Eye (tissue), 1 donor: ENCODE measurements at regions not wholly inside any gene's neighbourhood (a gene's known extent, or its start where the extent isn't known, plus 50 kb on each side); places are given as distances from the start of the nearest gene placed in this dataset.
A peak's percentile ranks its signal among the peaks of the same experiment; 100 is the strongest.

Source experiments
- DNase-seq: peaks from one replicate; pipeline ENCODE4 v3.0.0-alpha.2; 2015

DNA sequence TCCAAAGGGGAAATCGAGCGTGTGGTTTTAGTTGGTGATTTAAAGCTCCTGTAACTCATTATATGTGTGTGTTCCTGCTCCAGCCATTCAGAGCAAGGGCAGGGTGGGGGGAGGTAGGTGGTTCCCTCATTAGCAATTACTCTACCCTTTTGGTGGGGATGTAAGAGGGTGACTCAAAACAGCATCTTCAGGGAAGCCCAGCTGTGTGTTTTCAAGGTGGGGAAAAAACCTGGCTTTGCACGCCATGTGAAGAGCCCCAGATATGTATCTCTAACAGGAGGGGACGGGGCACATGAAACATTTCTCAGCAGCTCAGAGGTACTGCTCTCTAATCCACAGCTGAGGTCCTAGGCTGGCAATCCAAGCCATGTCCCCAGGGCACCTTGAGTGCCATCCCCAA is 241.3 kb upstream of the ZFHX3 start:
- peak; percentile 76 for DNase-seq

DNA sequence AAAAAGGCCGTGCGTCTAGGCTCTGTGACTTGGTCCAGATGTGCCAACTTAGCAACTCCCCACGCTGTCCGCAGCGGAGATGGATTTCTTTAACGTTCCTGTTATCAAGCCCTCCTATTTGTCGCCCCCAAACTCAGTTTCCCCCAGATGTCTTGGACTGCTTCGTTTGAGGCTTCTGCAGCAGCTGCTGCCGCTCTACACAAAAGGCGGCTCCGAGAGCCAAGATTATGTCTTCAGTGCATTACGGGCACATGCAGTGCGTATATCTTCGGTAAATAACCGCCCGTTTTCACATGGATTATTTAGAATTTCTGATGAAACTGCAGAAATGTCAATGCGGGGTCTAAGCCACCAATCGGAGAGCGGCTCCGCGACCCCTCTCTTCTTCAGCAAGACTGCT is 240.6 kb upstream of the ZFHX3 start:
- peak; percentile 41 for DNase-seq

DNA sequence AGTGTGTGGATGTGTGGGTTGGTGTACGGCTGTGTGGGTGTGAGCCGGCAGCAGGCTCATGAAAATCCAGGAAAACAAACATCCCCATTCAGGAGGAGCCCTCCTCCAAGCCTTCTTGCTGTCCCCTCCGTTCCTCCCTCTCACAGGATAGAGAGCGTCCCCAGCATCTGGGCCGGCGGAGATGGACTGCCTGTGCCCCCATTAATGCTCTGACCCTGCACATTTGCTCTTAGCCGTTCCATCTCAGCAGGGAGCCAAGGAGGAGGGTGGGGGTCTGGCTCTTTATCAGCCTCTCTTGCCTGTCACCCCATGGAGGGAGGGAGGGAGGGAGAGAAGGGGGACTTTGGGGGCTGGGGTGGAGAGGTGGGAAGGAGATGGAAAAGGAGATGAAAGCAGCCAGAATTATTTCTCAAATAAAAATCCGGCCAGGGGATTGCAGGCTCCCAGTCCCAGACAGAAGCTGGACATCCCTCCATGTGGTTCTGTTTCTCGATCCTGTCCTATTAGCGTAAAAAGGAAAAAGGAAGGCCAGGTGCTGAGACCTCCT is 240.0 kb upstream of the ZFHX3 start:
- DNase-seq = peak; percentile 73

DNA sequence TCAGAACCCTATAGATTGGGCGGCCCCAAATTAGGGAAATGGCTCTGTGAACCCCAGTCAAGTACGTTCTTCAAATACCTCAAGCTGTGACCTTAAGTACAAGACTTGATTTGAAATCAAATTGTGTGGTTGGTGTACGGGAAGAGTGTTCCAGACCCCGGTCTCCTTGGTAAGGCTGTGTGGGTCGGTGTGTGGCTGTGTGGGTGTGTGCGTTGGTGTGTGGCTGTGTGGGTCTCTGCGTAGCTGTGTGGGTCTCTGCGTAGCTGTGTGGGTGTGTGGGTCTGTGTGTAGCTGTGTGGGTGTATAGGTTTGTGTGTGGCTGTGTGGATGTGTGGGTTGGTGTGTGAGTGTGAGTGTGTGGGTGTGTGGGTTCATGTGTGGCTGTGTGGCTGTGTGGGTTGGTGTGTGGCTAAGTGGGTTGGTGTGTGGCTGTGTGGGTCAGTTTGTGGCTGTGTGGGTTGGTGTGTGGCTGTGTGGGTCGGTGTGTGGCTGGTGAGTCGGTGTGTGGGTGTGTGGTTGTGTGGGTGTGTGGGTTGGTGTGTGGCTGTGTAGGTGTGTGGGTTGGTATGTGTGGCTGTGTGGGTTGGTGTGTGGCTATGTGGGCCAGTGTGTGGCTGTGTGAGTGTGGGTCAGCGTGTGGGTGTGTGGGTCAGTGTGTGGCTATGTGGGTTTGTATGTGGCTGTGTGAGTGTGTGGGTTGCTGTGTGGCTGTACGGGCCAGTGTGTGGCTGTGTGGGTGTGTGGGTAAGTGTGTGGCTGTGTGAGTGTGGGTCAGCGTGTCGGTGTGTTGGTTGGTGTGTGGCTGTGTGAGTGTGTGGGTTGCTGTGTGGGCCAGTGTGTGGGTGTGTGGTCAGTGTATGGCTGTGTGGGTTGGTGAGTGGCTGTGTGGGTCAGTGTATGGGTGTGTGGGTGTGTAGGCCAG is 238.7 kb upstream of the ZFHX3 start:
- DNase-seq = no peak

GRCh38 chr16:73285436-73286201 is 237.7 kb upstream of the ZFHX3 start:
- peak; percentile 74 for DNase-seq

GRCh38 chr16:73280388-73280787 is 232.5 kb upstream of the ZFHX3 start:
- no peak for DNase-seq

DNA sequence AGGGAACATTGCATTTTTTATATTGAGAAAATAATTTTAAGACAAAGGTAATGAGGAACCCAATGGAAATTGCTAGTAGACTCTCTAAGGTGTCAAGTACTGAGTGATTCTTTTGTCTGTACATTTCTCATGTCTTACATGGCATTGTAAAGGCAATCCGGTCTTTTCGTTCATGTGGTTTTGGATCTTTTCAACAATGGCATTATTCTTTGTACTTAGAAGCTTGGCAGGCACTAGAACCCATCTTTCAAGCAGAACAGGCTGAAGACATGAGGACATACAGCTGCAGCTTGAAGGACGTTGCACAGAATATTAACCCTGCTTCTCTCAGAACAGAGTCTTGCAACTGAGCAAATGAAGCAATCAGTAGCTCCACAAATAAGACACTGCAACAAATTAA is 231.5 kb upstream of the ZFHX3 start:
- DNase-seq = no peak

GRCh38 chr16:73277071-73277470 is 229.1 kb upstream of the ZFHX3 start:
- DNase-seq = no peak

DNA sequence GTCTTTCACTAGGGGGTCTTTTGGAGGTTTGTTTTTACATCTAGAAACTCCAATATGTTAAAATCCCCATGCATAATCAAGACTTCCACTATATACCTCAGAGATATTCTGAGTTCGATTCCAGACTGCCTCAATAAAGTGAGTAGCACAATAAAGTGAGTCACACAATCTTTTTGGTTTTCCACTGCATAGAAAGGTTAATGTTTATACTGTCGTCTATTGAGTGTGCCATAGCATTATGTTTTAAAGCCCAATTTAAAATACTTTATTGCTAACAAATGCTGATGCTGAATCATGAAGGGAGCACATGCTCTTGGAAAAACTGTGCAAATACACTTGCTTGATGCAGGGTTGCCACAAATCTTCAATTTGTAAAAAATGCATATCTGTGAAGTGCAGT is 227.5 kb upstream of the ZFHX3 start:
- DNase-seq = no peak

- DNase-seq = no peak
These were observed 227.1 kb upstream of the ZFHX3 start for GRCh38 chr16:73275024-73275423.

DNA sequence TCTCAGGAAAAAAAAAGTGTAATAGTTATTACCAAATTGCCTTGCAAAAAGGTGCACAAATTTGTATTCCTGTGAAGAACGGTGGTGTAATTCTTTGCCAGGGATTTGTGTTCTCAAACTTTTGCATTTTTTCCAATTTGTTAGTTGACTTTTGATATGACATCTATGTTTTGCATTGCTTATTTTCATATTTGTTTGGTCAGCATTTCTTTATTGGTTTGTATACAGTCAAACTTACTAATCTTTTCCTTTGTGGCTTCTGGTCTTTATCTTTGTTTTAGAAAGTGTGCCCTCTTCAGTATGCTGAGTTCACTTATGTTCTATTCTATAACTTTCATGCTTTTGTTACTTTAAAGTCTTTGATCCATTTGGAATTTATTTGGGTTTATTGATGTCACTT is 226.2 kb upstream of the ZFHX3 start:
- no peak for DNase-seq

DNA sequence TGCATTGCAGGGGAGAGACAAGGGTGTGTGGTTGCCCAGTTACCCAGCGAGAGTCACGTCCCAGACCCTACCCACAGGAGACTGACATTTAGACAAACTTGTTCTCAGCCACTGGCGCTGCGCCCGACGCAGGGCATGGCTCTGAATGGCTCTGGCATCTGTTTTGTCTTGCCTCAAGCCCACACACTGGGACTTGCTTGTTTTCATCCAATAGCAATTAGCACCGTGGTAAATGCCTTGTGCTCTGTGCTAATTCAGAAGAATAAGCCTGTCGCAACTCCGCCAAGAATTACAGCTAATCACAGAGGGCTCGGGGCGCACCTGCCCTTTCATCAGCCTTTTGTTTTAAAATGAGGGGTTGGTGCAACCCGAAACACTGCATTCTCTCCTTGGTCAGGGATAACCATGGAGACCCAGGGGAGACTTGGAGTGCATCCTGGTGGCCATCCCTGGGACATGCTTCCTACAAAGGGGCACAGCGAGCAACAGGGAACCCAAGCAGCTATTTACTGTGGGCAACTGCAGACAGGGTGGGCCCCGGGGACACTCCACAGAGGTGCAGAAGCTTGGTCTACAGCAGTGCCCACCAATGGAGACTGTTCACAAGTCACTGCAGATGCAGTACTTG is 220.6 kb upstream of the ZFHX3 start:
- peak; percentile 60 for DNase-seq

DNA sequence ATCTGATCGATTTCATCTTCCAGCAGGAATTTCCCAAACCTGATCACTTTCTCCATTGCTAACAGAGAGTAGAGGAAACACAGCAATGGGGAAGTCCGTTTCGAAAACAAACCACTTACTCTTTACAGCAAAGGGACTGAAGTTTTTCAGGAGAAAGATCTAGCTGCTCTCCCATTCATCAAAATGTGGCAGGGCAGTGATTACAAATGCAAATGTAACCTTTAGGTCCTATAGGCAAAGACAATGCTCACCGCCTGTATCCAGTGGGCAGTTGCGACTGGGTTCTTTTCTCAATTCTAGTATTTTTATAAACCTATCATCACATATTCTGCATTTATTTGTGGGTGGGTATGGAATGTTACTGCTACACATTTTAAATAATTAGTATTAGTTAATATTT is 218.0 kb upstream of the ZFHX3 start:
- no peak for DNase-seq

DNA sequence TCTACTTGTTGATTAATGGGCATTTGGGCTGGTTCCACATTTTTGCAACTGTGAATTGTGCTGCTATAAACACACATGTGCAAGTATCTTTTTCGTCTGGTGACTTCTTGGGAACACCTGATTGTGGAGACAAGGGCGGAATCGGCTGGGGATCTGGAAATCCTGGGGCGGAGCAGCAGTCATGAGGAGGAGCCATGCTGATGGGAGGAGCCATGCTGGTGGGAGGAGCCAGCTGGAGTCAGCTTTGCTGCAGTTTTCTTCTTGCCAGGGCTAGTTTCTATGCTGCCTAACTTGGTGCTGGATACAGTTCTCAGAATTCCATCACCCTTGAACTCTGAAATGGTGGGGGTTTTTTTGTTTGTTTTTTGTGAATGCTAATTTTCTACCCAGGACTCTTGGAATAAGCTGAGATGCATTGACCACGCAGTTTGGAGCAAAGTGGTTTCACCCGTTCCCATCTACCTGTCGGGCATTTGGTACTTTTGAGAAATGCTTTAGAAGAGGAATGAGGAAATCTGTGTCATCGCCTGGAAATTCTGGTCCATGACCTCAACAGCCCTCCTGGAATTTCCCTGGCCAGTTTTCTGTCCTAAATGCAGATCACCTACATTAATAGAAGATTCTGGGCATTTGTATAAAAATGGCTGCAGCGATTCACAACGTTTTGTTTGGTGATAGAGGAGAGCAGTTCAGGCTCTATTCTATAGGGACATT is 217.4 kb upstream of the ZFHX3 start:
- no peak for DNase-seq

GRCh38 chr16:73262931-73263330 is 215.0 kb upstream of the ZFHX3 start:
- DNase-seq = no peak

- DNase-seq = no peak
These were observed 207.1 kb upstream of the ZFHX3 start for GRCh38 chr16:73255031-73255430.

DNA sequence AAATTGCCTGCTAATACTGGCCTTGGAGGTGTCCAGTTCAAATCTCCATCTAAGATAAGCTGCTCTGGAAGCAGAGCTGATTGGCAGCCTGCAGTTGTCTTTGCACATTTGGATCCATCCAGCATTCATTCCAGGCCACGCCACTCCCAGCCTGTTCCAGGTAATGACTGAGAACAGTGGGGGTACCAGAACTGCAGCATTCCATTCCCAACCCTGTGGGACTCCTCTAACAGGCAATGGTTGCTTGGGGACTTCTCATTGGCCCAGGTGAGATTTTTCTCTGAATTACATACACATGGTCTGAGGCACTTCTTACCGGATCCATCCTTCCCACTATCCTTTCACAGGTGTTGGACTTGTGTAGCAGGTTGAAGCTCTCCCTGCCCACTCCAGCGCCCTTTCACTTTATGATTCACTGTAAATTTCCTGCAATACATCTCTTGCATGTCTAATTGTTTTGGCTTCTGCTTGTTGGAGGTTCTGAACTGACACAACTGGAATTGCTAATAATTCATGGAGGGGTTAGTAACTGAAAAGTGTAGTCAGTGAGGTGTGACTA is 206.1 kb upstream of the ZFHX3 start:
- no peak for DNase-seq

GRCh38 chr16:73252446-73252845 is 204.5 kb upstream of the ZFHX3 start:
- no peak for DNase-seq

DNA sequence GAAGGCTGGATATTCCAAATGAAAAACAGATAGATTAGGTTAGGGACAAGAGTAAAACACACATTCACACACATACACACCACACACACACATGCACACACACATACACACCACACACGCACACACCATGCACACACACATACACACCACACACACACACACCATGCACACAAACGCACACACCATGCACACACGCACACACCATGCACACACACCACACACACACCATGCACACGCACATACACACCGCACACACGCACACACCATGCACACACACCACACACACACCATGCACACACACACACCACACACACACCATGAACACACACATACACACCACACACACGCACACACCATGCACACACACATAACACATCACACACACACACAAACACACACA is 203.7 kb upstream of the ZFHX3 start:
- no peak for DNase-seq

- DNase-seq = no peak
These were observed 200.4 kb upstream of the ZFHX3 start for GRCh38 chr16:73248316-73248715.

DNA sequence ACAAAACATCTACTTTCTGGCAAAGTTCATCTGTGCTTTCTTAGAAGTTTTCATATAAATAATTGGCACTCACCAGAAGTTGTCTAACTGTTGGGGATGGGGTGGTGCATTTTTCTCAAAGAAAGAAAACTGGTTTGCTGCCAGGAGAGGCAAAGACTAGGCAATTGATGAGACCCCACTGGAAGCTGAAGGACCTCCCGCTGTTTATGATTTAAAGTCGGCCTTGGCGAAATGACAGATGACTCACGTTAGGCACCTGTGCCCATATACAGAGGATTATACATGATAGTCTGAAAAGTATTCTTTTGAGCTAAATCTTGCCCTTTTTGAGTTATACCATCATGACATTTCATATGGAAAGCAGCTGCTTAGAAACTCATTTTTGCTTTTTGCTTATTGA is 193.0 kb upstream of the ZFHX3 start:
- no peak for DNase-seq

- DNase-seq = no peak
These were observed 189.7 kb upstream of the ZFHX3 start for GRCh38 chr16:73237601-73238000.
